HG03558 (cell line): ENCODE measurements at regions not wholly inside any gene's neighbourhood (a gene's known extent, or its start where the extent isn't known, plus 50 kb on each side); places are given as distances from the start of the nearest gene placed in this dataset.

Source experiments
- ATAC-seq: cut with Tn5 transposase; IDR thresholded peaks from one replicate; pipeline ENCODE4 v1.9.1; 2021; ENCODE audit warnings: moderate number of reproducible peaks; ENCODE audit not compliant: unreplicated experiment; ENCODE audit errors: extremely low read depth

DNA sequence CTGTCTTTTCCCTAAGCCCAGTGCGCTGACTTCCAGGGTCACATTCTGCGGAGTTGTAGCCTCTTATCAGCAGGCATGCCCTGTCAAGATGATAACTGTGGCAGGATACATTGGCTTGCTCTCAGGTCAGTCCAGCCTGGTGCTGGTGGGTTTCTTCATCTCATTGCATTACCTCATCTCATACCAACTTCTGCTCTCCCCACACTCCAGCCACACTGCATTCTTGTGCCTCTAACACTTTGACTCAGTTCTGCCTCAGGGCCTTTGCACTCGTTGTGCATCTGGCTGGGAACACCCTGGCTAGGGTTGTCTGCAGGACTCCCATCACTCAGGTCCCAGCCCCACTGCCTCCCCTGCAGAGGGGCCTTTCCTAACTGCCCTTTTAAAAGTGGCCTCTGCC is 110.3 kb upstream of the BACH2 start:
- ATAC-seq: no peak

- ATAC-seq: no peak
Observed at GRCh38 chr6:90406142-90406794, 109.6 kb upstream of the BACH2 start.

- no peak for ATAC-seq
Observed at GRCh38 chr6:90403489-90404381, 107.1 kb upstream of the BACH2 start.

DNA sequence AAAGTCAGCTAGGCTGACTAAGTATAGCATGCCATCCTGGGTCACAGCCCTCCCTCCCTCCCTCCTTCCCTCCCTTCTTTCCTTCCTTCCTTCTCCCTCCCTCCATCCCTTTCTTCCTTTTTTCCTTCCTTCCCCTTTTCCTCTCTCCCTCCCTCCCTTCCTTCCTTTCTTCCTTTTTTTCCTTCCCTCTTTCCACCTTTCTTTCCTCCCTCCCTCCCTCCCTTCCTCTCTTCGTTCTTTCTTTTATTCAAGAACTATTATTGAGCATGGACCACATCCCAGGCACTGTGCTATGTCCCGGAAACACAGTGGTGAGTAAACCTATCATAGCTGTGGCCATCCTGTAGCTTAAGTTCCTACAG is 106.2 kb upstream of the BACH2 start:
- no peak for ATAC-seq

- no peak for ATAC-seq
Observed at GRCh38 chr6:90401933-90402830, 105.5 kb upstream of the BACH2 start.

- ATAC-seq: no peak
Observed at GRCh38 chr6:90399970-90400369, 103.3 kb upstream of the BACH2 start.

DNA sequence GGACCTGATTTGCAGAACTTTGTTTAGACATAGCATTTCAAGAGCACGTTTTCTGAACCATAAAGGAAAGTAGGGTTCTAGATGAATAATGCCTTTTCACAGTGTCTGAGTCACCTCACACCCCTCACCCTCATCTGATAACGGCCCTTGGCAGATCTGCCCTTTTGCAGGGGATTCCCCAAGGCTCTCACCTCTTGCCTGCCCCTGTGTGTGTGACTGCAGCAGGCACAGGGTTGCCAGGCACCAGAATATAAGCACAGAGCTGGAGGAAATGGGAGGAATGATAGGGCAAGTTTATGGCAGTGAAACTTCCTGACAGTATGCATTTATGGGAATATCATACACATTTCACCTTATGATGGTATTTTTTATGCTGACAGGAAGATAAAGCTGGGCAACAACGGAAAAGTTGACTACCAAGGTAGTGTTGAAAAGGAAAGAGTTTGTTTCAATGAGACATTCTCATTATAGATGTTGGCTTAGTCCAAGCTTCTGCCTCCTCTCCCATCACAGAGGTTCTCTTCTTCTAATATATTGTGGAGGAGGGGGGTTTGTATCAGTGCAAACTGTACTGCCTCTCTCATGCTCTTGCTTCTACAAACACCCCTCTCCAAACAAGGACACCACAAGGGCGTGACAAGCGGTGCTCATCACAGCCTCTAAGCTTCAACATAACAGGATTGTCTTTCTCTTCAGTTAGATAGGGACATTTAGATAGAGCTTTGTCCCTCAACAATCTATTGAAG is 101.5 kb upstream of the BACH2 start:
- no peak for ATAC-seq

DNA sequence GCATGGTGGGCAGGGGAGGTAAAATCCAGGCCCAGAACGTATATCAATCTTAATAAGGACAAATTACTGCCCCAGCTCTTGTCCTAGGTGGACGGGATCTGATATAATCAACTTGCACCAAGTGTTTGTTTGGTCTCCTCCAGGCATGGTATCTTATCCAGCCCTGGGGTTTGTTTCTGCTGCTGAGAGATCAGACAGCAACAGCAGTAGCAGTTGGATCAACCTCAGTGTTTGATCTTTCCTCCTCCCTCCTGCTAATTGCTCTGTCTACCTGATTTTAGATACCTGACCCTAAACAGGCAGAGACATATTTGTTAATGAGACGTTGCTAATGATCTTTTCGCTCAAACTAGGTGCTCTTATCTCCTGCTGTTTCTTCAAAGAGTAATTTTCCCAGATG is 100.4 kb upstream of the BACH2 start:
- ATAC-seq: no peak

DNA sequence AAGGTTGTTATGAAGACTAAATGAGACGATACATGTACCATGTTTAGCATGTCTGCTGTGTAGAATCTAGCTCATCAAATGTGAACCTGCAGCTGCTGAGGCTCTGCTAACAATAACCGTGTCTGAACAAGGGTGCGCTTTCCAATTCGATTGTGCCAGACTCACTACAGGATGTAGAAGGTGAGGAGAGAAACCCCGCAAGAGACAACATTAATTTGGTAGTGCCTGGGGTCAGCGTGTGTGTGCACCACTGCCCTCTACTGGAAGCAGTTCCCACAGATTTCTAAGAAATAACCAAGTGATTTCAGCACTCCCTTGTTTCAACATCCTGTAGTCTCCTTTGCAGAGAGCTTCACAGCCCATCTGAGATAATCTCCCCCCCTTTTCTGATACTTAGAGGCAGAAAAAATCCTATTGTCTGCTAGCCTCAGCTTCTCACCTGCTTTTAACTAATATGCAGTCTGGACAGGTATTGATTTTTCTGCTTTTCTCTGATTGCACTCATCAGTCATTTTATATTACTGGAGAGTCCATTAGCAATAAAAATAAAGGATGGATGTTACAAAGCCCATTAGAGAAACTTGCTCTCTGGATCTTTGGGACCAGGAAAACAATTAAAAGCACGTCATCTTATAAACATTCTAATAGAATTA is 96.7 kb upstream of the BACH2 start:
- ATAC-seq: no peak

GRCh38 chr6:90390379-90390778 is 93.7 kb upstream of the BACH2 start:
- no peak for ATAC-seq

- no peak for ATAC-seq
Observed at GRCh38 chr6:90388395-90388794, 91.8 kb upstream of the BACH2 start.

DNA sequence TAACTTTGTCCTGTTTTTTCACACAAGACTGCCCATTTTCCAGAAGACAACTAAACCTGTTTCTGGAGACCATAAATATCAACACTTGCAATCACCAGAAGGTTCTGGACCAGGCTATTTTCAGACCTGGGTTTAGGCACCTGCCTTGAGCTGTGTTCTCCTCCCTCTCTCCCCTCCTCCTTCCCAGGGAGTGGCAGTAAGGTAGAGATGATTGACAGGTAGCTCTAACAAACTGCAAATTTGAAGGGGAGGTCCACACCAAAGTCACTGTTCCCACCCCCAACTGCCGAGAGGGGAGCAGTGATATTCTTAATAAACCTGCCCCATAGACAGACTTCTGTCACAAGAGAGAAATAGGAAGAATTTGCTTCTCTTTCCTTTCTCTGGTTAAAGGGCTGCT is 91.2 kb upstream of the BACH2 start:
- no peak for ATAC-seq

DNA sequence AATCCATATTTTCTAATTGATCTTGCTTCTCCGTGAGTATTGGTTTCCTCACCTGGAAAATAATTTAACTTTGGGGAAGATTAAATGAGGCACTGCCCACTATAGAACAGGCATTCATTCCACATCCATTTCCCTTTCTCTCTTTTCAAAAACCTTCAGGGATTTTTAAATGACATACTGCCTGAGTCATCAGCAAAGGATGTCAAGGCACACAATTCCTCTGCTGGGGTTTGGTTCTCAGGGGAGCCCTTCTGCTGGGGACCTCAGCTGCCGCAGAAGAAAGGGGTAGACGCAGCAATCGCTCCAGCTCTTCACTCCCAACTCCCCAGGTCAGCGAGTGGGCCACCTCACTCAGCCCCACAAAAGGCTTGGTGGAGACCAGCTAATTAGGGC is 90.7 kb upstream of the BACH2 start:
- ATAC-seq: no peak

GRCh38 chr6:90386399-90387382 is 90.0 kb upstream of the BACH2 start:
- no peak for ATAC-seq

DNA sequence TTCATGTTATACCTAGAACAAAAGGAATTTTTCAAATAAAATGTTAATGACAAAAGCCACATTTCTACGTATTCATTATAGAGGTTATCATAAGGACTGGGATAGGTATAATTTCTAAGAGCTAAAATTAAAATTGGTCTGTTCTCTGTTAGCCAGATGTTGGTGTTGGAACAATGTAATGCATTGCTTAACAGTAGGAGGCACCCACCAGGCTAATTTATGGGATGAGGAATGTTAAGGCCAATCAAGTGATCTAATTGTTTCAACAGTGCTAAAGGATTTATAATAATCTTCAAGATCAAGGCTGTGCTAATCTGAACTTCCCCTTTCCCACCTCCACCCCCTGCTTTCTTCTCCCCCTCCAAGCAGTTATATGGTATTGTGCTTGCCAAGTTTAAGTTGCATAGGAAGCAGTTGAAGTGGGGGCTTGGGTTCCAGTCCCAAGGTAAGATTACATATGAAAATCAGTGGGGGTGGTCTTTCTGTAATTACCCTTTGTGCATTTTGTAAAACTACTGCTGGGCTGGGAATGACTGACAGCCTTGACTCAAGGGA is 89.2 kb upstream of the BACH2 start:
- no peak for ATAC-seq

DNA sequence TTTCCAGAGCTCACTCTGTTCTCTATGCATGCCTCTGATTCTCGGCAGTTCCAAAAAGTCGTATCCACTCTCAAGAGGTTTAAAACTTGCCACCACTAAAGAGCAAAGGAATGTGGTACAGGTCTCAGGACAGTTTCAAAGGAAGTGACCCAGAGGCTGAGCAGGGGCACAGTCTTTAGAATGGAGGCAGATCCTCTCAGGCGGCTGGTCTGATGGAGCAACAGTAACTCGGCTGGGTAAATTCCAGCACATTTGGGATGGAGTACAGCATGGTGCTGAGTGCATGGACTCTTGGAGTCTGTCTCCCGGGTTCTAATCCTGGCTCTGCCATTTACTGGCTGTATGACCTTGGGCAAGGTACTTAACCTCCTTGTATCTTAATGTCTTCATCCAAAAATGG is 88.1 kb upstream of the BACH2 start:
- ATAC-seq: no peak

DNA sequence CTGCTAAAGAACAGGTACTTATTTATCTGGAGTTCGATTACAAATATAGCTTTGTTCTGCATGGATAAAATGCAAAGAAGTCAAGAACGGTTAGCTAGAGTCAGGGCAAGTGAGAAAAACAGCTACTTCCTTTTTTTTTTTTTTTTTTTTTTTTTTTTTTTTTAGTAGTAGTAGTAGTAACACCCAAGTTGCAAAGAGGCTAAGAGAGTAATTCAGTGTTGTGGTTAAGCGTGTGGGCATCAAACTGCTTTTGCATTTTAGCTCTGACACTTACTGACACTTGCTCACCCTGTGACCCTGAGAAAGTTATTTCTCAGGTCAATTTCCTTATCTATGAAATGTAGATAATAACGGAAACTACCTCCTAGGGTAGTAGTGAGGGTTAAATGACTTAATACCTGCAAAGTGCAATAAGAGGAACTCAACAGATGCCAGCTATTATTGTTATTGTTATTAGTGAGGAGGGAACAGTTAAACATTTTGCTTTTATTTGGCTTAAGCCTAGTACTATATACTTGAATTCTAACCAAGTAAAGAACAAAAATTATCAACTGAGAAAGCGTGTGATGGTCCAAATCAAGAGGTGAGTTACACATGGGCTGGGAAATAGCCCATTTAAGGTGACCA is 86.7 kb upstream of the BACH2 start:
- ATAC-seq: no peak

GRCh38 chr6:90382760-90383159 is 86.1 kb upstream of the BACH2 start:
- ATAC-seq: no peak
